Hepatocyte (in vitro differentiated cells): ENCODE measurements at regions not wholly inside any gene's neighbourhood (a gene's known extent, or its start where the extent isn't known, plus 50 kb on each side); places are given as distances from the start of the nearest gene placed in this dataset.
A peak's percentile ranks its signal among the peaks of the same experiment; 100 is the strongest.

Experiments used
- DNase-seq: peaks from one replicate; pipeline ENCODE4 v3.0.0-alpha.2; 2016; ENCODE audit warnings: low spot score
- H2AFZ ChIP-seq: fragments of 200-600 bp; sonication (generic); 2 replicates; pipeline ENCODE4 v1.6.0; 2016; ENCODE audit warnings: antibody characterized with exemption, mild to moderate bottlenecking
- H3K27ac ChIP-seq: fragments of 200-600 bp; sonication (generic); 2 replicates; pipeline ENCODE4 v1.5.1; 2016; ENCODE audit warnings: mild to moderate bottlenecking
- H3K27me3 ChIP-seq: fragments of 200-600 bp; sonication (generic); 2 replicates; pipeline ENCODE4 v1.6.1; 2016
- H3K36me3 ChIP-seq: fragments of 200-600 bp; sonication (generic); replicated peaks from 2 replicates; pipeline ENCODE4 v1.5.1; 2016; ENCODE audit warnings: low read depth; ENCODE audit not compliant: insufficient read depth
- H3K4me1 ChIP-seq: fragments of 200-600 bp; sonication (generic); 2 replicates; pipeline ENCODE4 v1.5.1; 2016; ENCODE audit warnings: mild to moderate bottlenecking, moderate library complexity; ENCODE audit not compliant: insufficient read depth
- H3K4me2 ChIP-seq: fragments of 200-600 bp; sonication (generic); 2 replicates; pipeline ENCODE4 v1.6.0; 2016
- H3K4me3 ChIP-seq: fragments of 200-600 bp; sonication (generic); 2 replicates; pipeline ENCODE4 v1.5.1; 2016; ENCODE audit warnings: mild to moderate bottlenecking
- H3K79me2 ChIP-seq: fragments of 200-600 bp; sonication (generic); 2 replicates; pipeline ENCODE4 v1.6.0; 2017; ENCODE audit warnings: mild to moderate bottlenecking
- H3K9me2 ChIP-seq: fragments of 200-600 bp; sonication (generic); replicated peaks from 2 replicates; pipeline ENCODE4 v1.6.0; 2017; ENCODE audit warnings: mild to moderate bottlenecking; ENCODE audit not compliant: insufficient read depth
- H3K9me3 ChIP-seq: fragments of 200-600 bp; sonication (generic); 2 replicates; pipeline ENCODE4 v1.5.1; 2016; ENCODE audit warnings: low read depth, mild to moderate bottlenecking
- H4K20me1 ChIP-seq: fragments of 200-600 bp; sonication (generic); 2 replicates; pipeline ENCODE4 v1.6.0; 2016; ENCODE audit warnings: mild to moderate bottlenecking; ENCODE audit not compliant: insufficient read depth, poor library complexity, severe bottlenecking
- EZH2 ChIP-seq: fragments of 200-600 bp; sonication (generic); IDR thresholded peaks from 2 replicates; pipeline ENCODE4 v1.6.1; 2016; ENCODE audit warnings: antibody characterized with exemption, mild to moderate bottlenecking, borderline replicate concordance
- EZH2phosphoT487 ChIP-seq: fragments of 200-600 bp; sonication (generic); IDR thresholded peaks from one replicate; pipeline ENCODE4 v1.6.1; 2018; ENCODE audit warnings: antibody characterized with exemption, mild to moderate bottlenecking, low read depth, moderate library complexity; ENCODE audit not compliant: unreplicated experiment, severe bottlenecking
- WGBS: methylation state at CpG from one replicate; pipeline ENCODE4 v1.1.6; 2016; ENCODE audit warnings: low lambda C conversion rate; ENCODE audit errors: missing lambda C conversion rate; 5-methylcytosine and 5-hydroxymethylcytosine counted together
- TF ChIP-seq, protein P1 (sequence below): fragments of 200-600 bp; sonication (generic); IDR thresholded peaks from 2 replicates; pipeline ENCODE4 v1.5.1; 2016; ENCODE audit warnings: antibody characterized with exemption, mild to moderate bottlenecking; ENCODE audit not compliant: poor library complexity

DNA sequence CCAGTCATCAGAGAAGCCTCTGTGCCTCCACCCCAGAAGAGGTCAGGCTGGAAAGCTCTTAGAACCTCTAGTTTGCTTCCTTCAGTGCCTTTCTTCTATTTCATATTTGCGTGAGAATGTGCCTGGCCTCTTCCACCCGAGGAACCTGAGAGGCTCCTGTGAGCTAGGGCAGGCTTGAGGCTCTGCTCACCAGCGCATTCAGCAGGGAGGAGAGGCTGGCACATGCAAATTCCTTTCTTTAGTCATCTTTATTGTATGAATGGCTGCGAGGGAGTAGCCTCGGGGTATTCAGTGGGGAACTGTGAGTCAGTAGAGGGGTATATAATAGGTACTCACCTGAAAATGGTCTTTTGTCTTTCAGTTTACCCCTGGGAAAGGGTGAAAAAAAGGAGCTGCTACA, 268.3 kb downstream of the ABCC12 start:
- 16% methylated on average over 5 of the region's 5 CpGs for WGBS
- H3K9me3 ChIP-seq, result no peaks in the 10 kb centered on the region
- peak overlapping the region; percentile 17 for H3K27ac ChIP-seq
- peak; percentile 31 for DNase-seq
- peak overlapping the region; percentile 44 for H3K4me2 ChIP-seq
- no peaks in the 10 kb centered on the region for H4K20me1 ChIP-seq
- H3K79me2 ChIP-seq, result no peaks in the 10 kb centered on the region
- H3K27me3 ChIP-seq, result peaks cover 6% of the 10 kb centered on the region
- no peaks in the 10 kb centered on the region for H3K4me1 ChIP-seq
- no peak overlapping the region for H2AFZ ChIP-seq
- no peaks in the 10 kb centered on the region for H3K9me2 ChIP-seq
- no peak overlapping the region for H3K4me3 ChIP-seq
- TF ChIP-seq, protein P1, sequence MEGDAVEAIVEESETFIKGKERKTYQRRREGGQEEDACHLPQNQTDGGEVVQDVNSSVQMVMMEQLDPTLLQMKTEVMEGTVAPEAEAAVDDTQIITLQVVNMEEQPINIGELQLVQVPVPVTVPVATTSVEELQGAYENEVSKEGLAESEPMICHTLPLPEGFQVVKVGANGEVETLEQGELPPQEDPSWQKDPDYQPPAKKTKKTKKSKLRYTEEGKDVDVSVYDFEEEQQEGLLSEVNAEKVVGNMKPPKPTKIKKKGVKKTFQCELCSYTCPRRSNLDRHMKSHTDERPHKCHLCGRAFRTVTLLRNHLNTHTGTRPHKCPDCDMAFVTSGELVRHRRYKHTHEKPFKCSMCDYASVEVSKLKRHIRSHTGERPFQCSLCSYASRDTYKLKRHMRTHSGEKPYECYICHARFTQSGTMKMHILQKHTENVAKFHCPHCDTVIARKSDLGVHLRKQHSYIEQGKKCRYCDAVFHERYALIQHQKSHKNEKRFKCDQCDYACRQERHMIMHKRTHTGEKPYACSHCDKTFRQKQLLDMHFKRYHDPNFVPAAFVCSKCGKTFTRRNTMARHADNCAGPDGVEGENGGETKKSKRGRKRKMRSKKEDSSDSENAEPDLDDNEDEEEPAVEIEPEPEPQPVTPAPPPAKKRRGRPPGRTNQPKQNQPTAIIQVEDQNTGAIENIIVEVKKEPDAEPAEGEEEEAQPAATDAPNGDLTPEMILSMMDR, result no peak
- TF ChIP-seq EZH2, result no peak
- no peak for TF ChIP-seq EZH2phosphoT487
- H3K36me3 ChIP-seq, result no peaks in the 10 kb centered on the region

- Histone ChIP-seq H2AFZ (no peak overlapping the region), H4K20me1 (no peaks in the 10 kb centered on the region), H3K36me3 (no peaks in the 10 kb centered on the region), H3K27me3 (peaks cover 6% of the 10 kb centered on the region), H3K4me2 (peak overlapping the region; percentile 44), H3K4me1 (no peaks in the 10 kb centered on the region), H3K27ac (peak overlapping the region; percentile 17), H3K79me2 (no peaks in the 10 kb centered on the region), H3K9me3 (no peaks in the 10 kb centered on the region), H3K4me3 (no peak overlapping the region), H3K9me2 (no peaks in the 10 kb centered on the region)
- DNase-seq, result no peak
- 29% methylated on average over 11 of the region's 11 CpGs for WGBS
- TF ChIP-seq, protein P1, result no peak
- TF ChIP-seq EZH2phosphoT487 (no peak), EZH2 (no peak)
Measured at GRCh38 chr16:47886631-47887415, 269.0 kb downstream of the ABCC12 start.

- Histone ChIP-seq H3K4me3 (no peak overlapping the region), H3K27ac (no peak overlapping the region), H2AFZ (no peak overlapping the region), H3K79me2 (no peaks in the 10 kb centered on the region), H3K27me3 (peaks cover 6% of the 10 kb centered on the region), H3K36me3 (no peaks in the 10 kb centered on the region), H3K9me2 (no peaks in the 10 kb centered on the region), H3K4me2 (no peak overlapping the region), H4K20me1 (no peaks in the 10 kb centered on the region), H3K4me1 (no peaks in the 10 kb centered on the region), H3K9me3 (no peaks in the 10 kb centered on the region)
- TF ChIP-seq EZH2, result no peak
- no peak for TF ChIP-seq EZH2phosphoT487
- TF ChIP-seq, protein P1, result no peak
- DNase-seq, result no peak
- WGBS, result 56% methylated on average over 7 of the region's 7 CpGs
Measured at GRCh38 chr16:47886139-47886538, 269.7 kb downstream of the ABCC12 start.
